8988T (cell line): ENCODE measurements at regions not wholly inside any gene's neighbourhood (a gene's known extent, or its start where the extent isn't known, plus 50 kb on each side); places are given as distances from the start of the nearest gene placed in this dataset.
A peak's percentile ranks its signal among the peaks of the same experiment; 100 is the strongest.
"Not testable (repeated sequence)": the region's sequence is repeated elsewhere in the genome, so short reads cannot be mapped to it uniquely, and the experiment has no call there.

Experiments used
- DNase-seq: peaks from one replicate; pipeline ENCODE4 v3.0.0; 2011

- DNase-seq: not testable (repeated sequence)
These were observed 1093.1 kb upstream of the DEFB115 start for GRCh38 chr20:30164389-30164788.

GRCh38 chr20:30167540-30167939, 1089.9 kb upstream of the DEFB115 start:
- no peak for DNase-seq

- no peak for DNase-seq
These were observed 1089.3 kb upstream of the DEFB115 start for GRCh38 chr20:30168025-30168799.

DNA sequence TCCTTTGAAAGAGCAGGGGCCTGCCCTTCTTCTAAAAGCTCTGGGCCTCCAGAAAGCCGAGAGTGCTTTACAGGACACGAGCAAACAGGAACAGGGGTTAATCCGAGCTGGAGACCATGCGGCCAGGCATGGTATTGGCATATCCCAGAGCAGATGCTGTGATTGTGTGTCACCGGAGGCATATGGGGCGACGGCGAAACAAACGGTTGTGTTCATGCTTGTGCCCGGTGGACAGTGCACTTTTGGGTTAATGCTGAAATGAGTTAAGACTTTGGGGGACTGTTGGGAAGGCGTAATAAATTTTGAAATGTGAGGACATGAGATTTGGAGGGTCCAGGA, 1088.7 kb upstream of the DEFB115 start:
- DNase-seq: no peak

DNA sequence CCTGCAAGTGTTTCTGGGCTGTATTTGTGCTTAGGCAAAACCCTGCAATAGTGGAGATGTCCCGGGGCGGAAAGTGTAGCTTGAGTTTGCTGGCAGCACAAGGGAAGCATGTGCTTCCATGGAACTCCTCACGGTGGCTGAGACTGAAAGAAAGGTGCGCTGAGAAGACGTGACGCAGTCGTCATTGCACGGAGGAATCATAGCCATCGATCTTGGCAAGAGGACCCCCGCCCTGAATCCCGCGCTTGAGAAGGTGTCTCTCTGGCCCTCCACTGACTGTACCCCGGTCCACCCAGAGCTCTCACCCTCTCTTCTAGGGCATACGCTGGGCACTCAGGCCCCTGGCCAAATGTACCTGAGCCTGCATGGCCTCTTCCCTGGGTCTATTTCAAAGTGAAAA, 1081.8 kb upstream of the DEFB115 start:
- DNase-seq: no peak

DNA sequence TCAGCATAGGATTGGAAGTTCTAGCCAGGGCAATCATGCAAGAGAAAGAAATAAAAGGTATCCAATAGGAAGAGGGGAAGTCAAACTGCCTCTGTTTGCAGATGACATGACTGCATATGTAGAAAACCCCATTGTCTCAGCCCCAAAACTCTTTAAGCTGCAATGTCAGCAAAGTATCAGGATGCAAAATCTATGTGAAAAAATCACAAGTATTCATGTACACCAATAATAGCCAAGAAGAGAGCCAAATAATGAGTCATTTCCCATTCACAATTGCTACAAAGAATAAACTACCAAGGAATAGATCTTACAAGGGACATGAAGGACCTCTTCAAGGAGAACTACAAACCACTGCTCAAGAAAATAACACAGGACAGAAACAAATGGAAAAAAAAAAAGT, 1074.3 kb upstream of the DEFB115 start:
- not testable (repeated sequence) for DNase-seq

- not testable (repeated sequence) for DNase-seq
These were observed 1065.7 kb upstream of the DEFB115 start for GRCh38 chr20:30191785-30192184.

DNA sequence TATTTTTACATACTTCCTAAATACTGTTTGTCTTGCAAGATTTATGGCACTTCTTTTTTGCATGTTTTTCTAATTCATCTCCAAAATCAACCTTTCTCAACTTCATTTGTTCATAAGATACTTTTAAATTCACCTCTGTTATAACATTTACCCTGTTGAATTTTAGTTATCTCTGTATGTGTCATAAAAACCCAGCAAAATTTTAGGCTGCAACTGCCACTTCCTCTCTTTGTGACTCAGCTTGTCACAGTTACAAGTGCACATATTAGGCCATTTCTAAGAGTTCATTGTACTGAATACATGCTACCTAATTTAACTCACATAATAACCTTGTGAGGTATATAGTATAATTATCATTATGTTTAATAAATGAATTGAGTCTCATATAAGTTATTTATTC, 1023.0 kb upstream of the DEFB115 start:
- DNase-seq: not testable (repeated sequence)

GRCh38 chr20:30275073-30275472, 982.4 kb upstream of the DEFB115 start:
- DNase-seq: not testable (repeated sequence)

GRCh38 chr20:30281584-30282197, 975.8 kb upstream of the DEFB115 start:
- no peak for DNase-seq

- DNase-seq: not testable (repeated sequence)
These were observed 973.8 kb upstream of the DEFB115 start for GRCh38 chr20:30283476-30284280.

GRCh38 chr20:30284281-30284905, 973.1 kb upstream of the DEFB115 start:
- DNase-seq: no peak

- no peak for DNase-seq
These were observed 971.8 kb upstream of the DEFB115 start for GRCh38 chr20:30285677-30286076.

- no peak for DNase-seq
These were observed 971.3 kb upstream of the DEFB115 start for GRCh38 chr20:30286157-30286556.

DNA sequence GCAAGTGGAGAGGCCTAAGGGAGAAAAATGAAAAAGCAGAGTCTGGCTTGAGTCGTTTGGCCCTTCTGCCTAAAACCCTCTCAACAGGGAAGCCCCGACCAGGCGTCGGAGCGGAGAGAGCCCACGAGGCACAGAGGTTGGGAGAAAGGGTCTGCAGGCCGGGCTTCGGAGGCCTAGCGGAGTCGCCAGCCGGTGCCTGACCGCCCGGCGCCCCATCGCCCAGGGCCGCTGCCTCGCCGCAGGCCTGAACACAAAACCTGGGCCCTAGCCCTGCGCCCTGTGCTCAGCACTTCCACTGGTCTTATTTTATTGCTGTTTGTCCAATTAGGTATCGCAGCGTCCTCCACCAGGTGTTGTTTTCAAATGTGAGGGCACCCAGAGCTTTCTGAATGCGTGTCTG, 970.0 kb upstream of the DEFB115 start:
- DNase-seq: not testable (repeated sequence)

DNA sequence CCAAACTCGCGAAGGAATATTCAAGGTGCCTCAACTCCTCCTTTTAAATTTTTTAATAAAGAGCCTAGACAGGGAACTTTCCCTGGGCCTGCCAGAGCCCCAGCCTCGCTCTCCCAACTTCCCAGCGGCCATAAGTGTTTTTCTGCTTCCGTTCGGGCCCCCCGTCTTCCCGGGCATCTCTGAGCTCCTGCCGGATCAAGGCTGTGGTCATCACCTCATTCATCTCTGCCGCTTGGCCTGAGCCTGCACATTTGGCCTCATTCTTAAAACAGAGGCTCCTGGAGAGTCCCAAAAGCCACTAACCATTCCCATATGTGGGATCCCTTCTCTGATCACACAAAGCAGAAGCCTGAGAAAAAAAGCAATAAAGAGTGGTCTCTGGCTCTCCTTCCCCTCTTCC, 969.1 kb upstream of the DEFB115 start:
- DNase-seq: no peak

GRCh38 chr20:30289049-30289448, 968.4 kb upstream of the DEFB115 start:
- DNase-seq: not testable (repeated sequence)

GRCh38 chr20:30289711-30290141, 967.7 kb upstream of the DEFB115 start:
- DNase-seq: not testable (repeated sequence)

GRCh38 chr20:30290361-30291063, 967.0 kb upstream of the DEFB115 start:
- peak; percentile 38 for DNase-seq

DNA sequence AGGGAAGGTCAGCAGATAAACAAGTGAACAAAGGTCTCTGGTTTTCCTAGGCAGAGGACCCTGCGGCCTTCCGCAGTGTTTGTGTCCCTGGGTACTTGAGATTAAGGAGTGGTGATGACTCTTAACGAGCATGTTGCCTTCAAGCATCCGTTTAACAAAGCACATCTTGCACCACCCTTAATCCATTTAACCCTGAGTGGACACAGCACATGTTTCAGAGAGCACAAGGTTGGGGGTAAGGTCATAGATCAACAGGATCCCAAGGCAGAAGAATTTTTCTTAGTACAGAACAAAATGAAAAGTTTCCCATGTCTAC, 966.4 kb upstream of the DEFB115 start:
- DNase-seq: not testable (repeated sequence)

DNA sequence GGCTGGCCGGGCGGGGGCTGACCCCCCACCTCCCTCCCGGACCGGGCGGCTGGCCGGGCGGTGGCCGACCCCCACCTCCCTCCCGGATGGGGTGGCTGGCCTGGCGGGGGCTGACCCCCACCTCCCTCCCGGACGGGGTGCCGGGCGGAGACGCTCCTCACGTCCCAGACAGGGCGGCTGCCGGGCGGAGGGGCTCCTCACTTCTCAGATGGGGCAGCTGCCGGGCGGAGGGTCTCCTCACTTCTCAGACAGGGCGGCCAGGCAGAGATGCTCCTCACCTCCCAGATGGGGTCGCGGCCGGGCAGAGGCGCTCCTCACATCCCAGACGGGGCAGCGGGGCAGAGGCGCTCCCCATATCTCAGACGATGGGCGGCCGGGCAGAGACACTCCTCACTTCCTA, 965.8 kb upstream of the DEFB115 start:
- not testable (repeated sequence) for DNase-seq

DNA sequence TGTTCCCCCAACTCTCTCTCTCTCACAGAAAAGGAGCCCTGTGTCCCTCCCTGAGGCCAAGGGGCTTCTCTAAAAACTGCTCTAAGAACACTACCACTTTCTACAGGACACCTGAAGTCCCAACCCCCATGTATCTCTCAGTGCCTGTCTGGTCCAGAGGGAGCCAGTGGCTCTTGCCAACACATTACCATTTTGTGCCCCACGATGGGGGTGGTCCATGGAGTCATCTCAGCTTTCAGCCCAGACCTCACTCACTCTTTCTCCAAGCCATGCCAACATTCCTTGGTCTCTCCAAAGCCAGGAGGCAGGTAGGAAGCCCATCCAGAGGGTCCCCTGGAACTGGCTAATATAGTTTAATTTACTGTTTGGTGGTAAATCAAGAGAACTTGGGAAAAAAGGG, 962.1 kb upstream of the DEFB115 start:
- not testable (repeated sequence) for DNase-seq

GRCh38 chr20:30295967-30296366, 961.5 kb upstream of the DEFB115 start:
- DNase-seq: not testable (repeated sequence)
